GM21390 (cell line): ENCODE measurements at regions not wholly inside any gene's neighbourhood (a gene's known extent, or its start where the extent isn't known, plus 50 kb on each side); places are given as distances from the start of the nearest gene placed in this dataset.
"Not testable (repeated sequence)": the region's sequence is repeated elsewhere in the genome, so short reads cannot be mapped to it uniquely, and the experiment has no call there.

Experiments
- ATAC-seq: cut with Tn5 transposase; IDR thresholded peaks from one replicate; pipeline ENCODE4 v1.9.1; 2021; ENCODE audit not compliant: unreplicated experiment

- no peak for ATAC-seq
Measured at GRCh38 chr5:67954351-67954750, 261.2 kb upstream of the PIK3R1 start.

GRCh38 chr5:67942421-67942820 is 273.1 kb upstream of the PIK3R1 start:
- no peak for ATAC-seq

GRCh38 chr5:67941614-67942401 is 273.7 kb upstream of the PIK3R1 start:
- no peak for ATAC-seq

GRCh38 chr5:67935908-67936566 is 279.5 kb upstream of the PIK3R1 start:
- ATAC-seq = no peak

GRCh38 chr5:67934976-67935375 is 280.6 kb upstream of the PIK3R1 start:
- no peak for ATAC-seq

- no peak for ATAC-seq
Measured at GRCh38 chr5:67925511-67925910, 290.0 kb upstream of the PIK3R1 start.

- ATAC-seq = no peak
Measured at GRCh38 chr5:67921004-67921601, 294.5 kb upstream of the PIK3R1 start.

- ATAC-seq = not testable (repeated sequence)
Measured at GRCh38 chr5:67919532-67919931, 296.0 kb upstream of the PIK3R1 start.

- no peak for ATAC-seq
Measured at GRCh38 chr5:67917561-67917960, 298.0 kb upstream of the PIK3R1 start.

DNA sequence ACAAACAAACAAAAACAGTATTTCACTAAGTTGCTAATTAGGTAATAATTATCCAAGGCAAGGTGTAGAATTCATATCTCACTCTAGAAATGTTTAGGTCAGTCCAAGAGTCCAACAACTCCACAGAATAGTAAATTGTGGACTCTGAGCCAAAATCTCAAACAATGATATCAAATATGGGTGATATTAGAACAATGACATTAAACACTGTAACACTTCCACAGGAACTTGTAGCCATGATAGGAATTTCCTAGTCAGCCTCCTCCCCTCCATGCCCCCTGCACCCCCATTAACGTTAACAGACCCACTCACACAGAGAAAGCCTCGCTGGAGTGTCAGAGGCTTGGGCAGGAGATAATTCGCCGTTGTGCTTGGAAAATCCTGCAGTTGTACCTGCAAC is 305.0 kb upstream of the PIK3R1 start:
- ATAC-seq = no peak

DNA sequence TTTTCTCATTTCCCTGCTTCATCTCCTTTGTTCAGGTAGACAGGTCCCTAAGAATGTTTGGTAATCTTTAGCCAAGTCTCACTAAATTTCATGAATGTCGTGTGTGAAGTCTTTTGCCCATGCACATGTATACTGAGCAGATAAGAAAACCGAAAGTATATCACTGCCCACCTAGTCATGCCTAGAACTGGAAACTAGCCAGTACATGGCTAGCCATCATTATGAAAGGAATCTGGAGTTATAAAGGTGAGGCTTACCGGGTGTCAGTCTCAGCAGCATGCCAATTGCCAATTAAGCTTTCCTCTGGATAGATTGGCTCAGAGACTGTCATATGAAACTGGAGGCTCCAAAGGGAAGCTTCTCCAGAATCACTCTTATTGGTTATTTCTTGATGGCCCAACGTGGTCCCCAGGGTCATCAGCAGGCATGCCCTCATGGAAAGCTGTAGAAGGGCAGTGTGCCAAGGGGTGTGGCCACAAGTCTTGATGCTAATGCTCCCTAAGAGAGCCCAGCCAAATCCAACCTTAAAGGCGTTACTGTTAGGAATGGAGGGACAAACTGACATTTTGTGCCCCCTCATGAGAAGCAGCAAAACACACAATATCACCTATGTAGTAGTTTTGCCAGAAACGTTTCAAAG is 307.3 kb upstream of the PIK3R1 start:
- no peak for ATAC-seq

DNA sequence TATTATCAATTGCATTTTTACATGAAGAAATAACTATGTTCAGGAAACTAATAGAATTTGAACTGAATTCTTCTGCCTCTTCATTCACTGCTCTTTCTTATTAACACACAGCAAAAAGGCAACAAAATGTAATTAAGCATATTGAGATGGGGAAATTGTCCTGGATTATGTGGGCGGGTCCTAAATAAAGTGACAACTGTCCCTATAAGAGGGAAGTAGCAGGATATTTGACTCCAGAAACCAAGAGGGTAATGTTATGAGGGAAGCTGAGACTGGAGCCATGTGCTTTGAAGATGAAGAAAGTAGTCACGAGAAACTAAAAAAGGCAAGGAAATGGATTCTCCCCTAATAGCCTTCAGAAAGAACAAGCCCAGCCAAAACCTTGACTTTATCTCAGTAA is 311.2 kb upstream of the PIK3R1 start:
- ATAC-seq = no peak

DNA sequence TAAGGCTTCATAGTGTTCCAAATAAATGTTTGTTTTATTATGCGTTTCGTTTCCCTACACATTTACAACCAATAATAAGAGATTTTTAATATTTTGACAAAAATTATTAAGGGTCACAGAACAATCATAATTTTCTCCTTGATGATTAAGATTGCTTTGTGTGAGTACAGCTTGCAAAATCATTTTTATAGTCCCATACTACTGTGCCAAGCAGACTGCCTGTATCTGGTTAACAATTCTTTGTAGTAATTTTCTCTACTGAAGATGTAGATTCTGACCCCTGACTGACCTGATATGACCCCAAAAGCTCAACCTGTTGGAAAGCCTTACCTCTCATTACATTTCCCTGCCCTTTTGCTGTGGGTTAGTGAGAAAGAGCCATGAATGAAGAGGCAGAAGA is 311.9 kb upstream of the PIK3R1 start:
- no peak for ATAC-seq

DNA sequence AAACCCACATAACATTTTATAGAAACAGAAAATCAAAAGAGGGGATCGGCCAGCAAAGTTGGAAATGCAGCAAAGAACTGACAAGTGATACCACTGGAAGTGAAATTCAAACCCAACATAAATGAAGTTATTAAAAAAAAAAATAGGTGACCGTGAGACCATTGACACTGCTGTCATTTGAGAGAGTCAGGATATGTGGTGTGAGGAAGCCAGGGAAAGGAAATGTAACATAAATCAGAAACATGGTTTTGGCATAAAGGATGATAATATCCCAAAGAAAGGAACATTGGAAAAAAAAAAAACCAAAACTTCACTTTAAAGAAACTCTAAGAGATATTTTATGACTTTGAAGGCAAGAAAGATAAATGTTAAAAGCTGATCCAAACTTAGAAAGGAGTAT is 312.4 kb upstream of the PIK3R1 start:
- no peak for ATAC-seq

DNA sequence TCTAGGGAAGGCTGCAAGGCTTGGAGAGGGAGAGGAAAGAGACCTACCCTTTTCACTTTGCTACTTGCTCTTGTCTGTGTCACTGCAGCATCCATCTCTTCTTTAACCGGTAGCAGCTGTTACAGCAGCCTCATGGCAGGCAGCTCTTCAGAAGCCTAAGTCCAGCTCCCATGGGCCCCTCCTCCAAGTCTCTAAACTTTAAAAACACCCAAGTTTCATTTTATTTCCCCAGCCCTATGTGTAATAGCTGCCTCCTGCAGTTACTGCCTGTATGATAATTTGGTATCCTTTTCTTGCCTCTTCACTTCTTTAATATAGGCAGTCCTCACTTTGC is 313.1 kb upstream of the PIK3R1 start:
- no peak for ATAC-seq

DNA sequence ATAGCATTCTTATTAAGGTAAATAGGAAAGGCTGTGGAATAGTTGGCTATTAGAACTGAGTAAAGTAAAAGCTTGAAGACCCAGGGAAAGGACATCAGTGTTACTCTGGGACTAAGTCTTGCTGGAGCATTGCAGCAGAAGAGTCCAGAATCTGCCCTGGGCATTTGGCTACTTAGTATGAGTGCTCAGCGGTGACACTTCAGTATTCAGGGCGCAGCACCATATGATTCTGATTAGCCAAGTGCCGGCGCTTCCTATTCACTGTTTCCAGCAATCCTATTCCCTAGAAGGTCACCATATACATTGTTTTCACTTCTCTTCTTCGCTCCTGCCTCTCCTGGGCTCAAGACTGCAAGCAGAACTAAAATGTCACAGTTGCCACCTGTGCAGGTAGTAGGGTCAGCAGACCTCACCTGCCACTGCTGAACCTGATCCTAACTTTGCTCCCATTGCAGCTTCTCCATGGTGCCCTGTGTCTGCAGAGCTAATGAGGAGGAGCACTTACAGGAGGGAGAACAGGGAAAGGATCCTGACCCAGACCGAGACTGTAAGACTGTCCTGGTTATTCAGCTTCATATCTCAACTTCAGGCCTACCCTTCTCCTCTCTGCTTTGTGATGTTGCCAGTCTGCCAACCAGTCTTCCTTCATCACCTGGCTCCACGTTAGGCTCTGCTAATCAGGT is 313.6 kb upstream of the PIK3R1 start:
- ATAC-seq = no peak

DNA sequence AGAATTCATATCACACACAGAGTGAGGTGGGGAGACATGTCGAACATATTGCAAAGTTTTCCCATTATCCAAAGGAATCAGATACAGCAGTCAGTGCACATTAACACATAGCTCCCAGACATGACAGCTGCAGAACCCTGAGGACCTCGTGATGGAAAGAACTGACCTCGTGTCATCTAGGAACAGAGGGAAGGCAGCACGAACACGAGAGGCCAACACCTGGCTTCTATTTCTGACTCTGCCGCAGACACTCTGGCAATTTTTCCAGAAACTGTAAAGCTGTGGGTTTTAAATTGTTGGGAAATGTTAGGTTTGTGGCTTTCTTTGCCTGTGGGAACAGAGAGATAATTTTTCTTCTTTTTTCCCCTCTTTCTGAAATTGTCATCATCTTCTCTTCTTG is 315.0 kb upstream of the PIK3R1 start:
- ATAC-seq = no peak

DNA sequence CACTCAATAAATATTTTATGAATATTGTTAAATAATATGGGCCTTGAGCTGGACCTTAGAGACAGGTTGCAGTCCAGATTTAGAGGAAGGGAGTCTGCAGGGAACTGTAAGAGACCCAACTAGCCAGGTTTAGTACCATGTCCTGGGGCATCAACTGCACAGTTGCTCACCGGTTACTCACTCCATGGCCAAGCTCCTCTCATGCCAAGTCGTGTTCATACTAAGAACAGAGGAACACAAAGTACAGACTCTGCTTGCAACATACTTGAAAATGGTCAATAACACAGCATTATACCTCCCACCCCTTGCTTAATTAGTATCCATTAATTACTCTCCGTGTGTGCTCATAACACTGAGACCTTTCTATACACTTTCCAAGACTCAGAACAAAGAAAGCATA is 317.6 kb upstream of the PIK3R1 start:
- ATAC-seq = no peak

DNA sequence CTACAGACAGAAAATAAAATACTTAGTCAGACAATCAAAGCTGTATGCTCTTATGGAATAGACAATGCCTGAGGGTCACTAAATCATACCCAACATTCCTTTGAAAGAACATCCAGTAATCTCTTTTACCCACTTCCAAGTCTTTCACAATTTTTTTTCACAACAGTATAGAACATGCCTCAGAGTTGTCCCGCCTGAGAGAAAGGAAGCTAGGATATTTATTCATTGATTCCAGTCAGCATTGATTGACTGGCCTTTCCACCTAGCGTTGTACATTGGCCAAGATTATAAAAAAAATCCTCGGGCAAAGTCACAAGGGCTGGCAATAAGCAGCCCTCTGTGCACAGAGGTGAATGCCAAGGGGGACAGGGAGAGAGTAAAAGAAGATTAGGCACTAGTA is 318.1 kb upstream of the PIK3R1 start:
- no peak for ATAC-seq

- ATAC-seq = no peak
Measured at GRCh38 chr5:67896930-67897313, 318.6 kb upstream of the PIK3R1 start.

- no peak for ATAC-seq
Measured at GRCh38 chr5:67896311-67896929, 319.1 kb upstream of the PIK3R1 start.
